ENCODE measurements at regions not wholly inside any gene's neighbourhood (a gene's known extent, or its start where the extent isn't known, plus 50 kb on each side); places are given as distances from the start of the nearest gene placed in this dataset.

DNA sequence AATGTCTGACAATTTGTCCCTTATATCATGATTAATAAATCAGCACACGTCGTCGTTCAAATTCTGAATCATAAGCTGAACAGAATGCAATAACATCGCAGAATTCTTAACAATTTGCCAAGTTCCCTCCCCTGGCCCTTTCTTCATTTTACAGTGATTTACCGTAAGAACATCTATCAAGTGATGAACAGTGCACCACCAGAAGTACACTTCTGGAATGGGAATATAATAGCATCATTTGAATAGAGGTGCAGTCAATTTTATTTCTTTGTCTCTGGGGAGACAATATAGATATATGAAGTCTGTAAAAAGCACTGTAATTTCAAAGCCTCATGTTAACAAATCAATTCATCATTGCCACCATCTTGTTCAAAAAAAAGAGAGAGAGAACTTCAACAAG lies 145.1 kb upstream of the SMLR1 start:
- TF ChIP-seq, protein P1, sequence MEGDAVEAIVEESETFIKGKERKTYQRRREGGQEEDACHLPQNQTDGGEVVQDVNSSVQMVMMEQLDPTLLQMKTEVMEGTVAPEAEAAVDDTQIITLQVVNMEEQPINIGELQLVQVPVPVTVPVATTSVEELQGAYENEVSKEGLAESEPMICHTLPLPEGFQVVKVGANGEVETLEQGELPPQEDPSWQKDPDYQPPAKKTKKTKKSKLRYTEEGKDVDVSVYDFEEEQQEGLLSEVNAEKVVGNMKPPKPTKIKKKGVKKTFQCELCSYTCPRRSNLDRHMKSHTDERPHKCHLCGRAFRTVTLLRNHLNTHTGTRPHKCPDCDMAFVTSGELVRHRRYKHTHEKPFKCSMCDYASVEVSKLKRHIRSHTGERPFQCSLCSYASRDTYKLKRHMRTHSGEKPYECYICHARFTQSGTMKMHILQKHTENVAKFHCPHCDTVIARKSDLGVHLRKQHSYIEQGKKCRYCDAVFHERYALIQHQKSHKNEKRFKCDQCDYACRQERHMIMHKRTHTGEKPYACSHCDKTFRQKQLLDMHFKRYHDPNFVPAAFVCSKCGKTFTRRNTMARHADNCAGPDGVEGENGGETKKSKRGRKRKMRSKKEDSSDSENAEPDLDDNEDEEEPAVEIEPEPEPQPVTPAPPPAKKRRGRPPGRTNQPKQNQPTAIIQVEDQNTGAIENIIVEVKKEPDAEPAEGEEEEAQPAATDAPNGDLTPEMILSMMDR (IDR thresholded peaks at IDR 0.05; ENCODE audit: insufficient read depth, low read length): no peak
- TF ChIP-seq GABPA (IDR thresholded peaks at IDR 0.05; ENCODE audit: low read depth) (no peak), POLR2AphosphoS5 (IDR thresholded peaks at IDR 0.05; ENCODE audit: low read depth) (no peak), REST (IDR thresholded peaks at IDR 0.05; ENCODE audit: insufficient replicate concordance, low read depth) (no peak), SPI1 (IDR thresholded peaks at IDR 0.05; ENCODE audit: borderline replicate concordance, low read depth) (no peak)
- Histone ChIP-seq H3K4me3 (replicated peaks; ENCODE audit: insufficient read depth, low read length) (no peak overlapping the region), H3K27me3 (ENCODE audit: insufficient read depth, poor library complexity, severe bottlenecking) (no peaks in the 10 kb centered on the region), H3K27ac (replicated peaks) (no peak overlapping the region)
- no peak for DNase-seq (ENCODE audit: low read depth in 1 of 2, low spot score in 1 of 2)

DNA sequence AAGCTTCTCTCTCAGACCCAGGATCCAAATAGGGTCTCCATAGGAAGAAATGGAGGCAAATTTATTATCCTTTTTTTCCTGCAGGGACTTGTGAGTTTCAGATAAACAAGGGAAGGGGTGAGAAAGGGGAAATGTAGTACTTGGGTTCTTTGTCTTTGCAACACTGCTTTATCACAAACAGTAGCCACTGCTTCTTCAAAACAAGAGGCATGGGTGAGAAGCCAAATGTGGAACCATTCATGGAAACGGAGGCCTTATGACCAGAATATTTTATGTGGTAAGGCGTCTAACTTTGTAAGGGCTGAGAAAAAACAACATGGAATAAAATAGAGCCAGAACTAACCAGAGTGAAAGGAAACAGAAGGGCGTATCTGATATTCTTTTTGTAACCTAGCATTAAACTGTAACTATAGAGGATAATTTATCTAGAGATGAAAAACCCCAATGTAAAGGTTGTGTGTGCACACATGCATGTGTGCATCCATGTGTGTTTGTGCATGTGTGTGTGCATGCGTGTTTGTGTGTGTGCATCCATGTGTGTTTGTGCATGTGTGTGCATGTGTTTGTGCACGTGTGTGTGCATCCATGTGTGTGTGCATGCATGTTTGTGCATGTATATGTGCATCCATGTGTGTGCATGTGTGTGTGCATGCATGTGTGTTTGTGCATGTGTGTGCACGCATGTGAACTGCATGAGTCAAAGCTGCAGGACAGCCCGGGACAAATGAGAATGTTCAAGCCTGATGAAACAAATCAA lies 143.3 kb upstream of the SMLR1 start:
- DNase-seq (ENCODE audit: low read depth in 1 of 2, low spot score in 1 of 2): no peak
- TF ChIP-seq REST (IDR thresholded peaks at IDR 0.05; ENCODE audit: insufficient replicate concordance, low read depth) (no peak), SPI1 (IDR thresholded peaks at IDR 0.05; ENCODE audit: borderline replicate concordance, low read depth) (no peak), POLR2AphosphoS5 (IDR thresholded peaks at IDR 0.05; ENCODE audit: low read depth) (no peak), GABPA (IDR thresholded peaks at IDR 0.05; ENCODE audit: low read depth) (no peak)
- TF ChIP-seq, protein P1 (IDR thresholded peaks at IDR 0.05; ENCODE audit: insufficient read depth, low read length): no peak
- no peak overlapping the region for H3K4me3 ChIP-seq (replicated peaks; ENCODE audit: insufficient read depth, low read length)
- H3K27me3 ChIP-seq (ENCODE audit: insufficient read depth, poor library complexity, severe bottlenecking): no peaks in the 10 kb centered on the region
- no peak overlapping the region for H3K27ac ChIP-seq (replicated peaks)

GRCh38 chr6:130692659-130693058 lies 134.5 kb upstream of the SMLR1 start:
- peaks cover 2% of the 10 kb centered on the region for H3K27me3 ChIP-seq (ENCODE audit: insufficient read depth, poor library complexity, severe bottlenecking)
- no peak overlapping the region for H3K4me3 ChIP-seq (replicated peaks; ENCODE audit: insufficient read depth, low read length)
- TF ChIP-seq SPI1 (IDR thresholded peaks at IDR 0.05; ENCODE audit: borderline replicate concordance, low read depth) (no peak), POLR2AphosphoS5 (IDR thresholded peaks at IDR 0.05; ENCODE audit: low read depth) (no peak), GABPA (IDR thresholded peaks at IDR 0.05; ENCODE audit: low read depth) (no peak), REST (IDR thresholded peaks at IDR 0.05; ENCODE audit: insufficient replicate concordance, low read depth) (no peak)
- TF ChIP-seq, protein P1 (IDR thresholded peaks at IDR 0.05; ENCODE audit: insufficient read depth, low read length): no peak
- no peak overlapping the region for H3K27ac ChIP-seq (replicated peaks)
- DNase-seq (ENCODE audit: low read depth in 1 of 2, low spot score in 1 of 2): no peak
